HepG2 (cell line): ENCODE measurements at regions not wholly inside any gene's neighbourhood (a gene's known extent, or its start where the extent isn't known, plus 50 kb on each side); places are given as distances from the start of the nearest gene placed in this dataset.

Experiments used
- ATAC-seq: fragments of 200-7000 bp; cut with Tn5 transposase; 3 replicates; pipeline ENCODE4 v1.9.1; 2020; ENCODE audit warnings: mild to moderate bottlenecking, moderate library complexity
- BruUV-seq: library from RNA; stranded (reverse); fragments of 400-500 nt; replicated peaks from 2 replicates; lab custom pipeline; 2021; lab: Mats Ljungman, UMichigan
- CTCF ChIA-PET: fragments of 300-600 bp; formaldehyde crosslinking; extraction: SDS; loops from one replicate; lab custom pipeline; 2021; ENCODE audit warnings: low total read pairs, inconsistent platforms, low intra/inter-chr PET ratio; lab: Yijun Ruan, JAX
- POLR2A ChIA-PET: fragments of 350-600 bp; sonication (Branson Sonifier 250); formaldehyde crosslinking; loops from one replicate; lab custom pipeline; 2020; ENCODE audit warnings: antibody characterized with exemption, inconsistent platforms; lab: Yijun Ruan, JAX
- DNase-seq: peaks from one replicate; pipeline ENCODE4 v3.0.0-alpha.2; 2015; ENCODE audit warnings: low spot score
- FAIRE-seq: peaks from 3 replicates; lab custom pipeline; 2011; peaks lifted over from hg19 to GRCh38; lab: Jason Lieb, UNC
- H2AFZ ChIP-seq: one replicate; pipeline ENCODE4 v1.6.1; 2011; ENCODE audit warnings: low read length, inconsistent platforms
- H3K27ac ChIP-seq: fragments of 300-600 bp; 3 replicates; pipeline ENCODE4 v1.8.0; 2011; ENCODE audit warnings: mixed run types, mild to moderate bottlenecking, mixed read lengths, low read length, inconsistent platforms; ENCODE audit not compliant: insufficient read depth; ENCODE audit errors: extremely low read length
- H3K27me3 ChIP-seq, 2 experiments: fragments of 200-600 bp in 1 of 2; 2 replicates in 1 of 2; 3 replicates in 1 of 2; pipeline versions ENCODE4 v1.6.0 to v1.8.0; 2011; ENCODE audit warnings: low read length in 2 of 2, mild to moderate bottlenecking in 2 of 2, moderate library complexity in 2 of 2, inconsistent platforms in 1 of 2; ENCODE audit not compliant: insufficient read depth in 2 of 2, control insufficient read depth in 1 of 2
- H3K36me3 ChIP-seq, 2 experiments: fragments of 200-600 bp in 1 of 2; replicated peaks in 1 of 2; 2 replicates in 1 of 2; 3 replicates in 1 of 2; pipeline versions ENCODE4 v1.5.1 to v1.8.0; 2011; ENCODE audit warnings: low read length in 2 of 2, inconsistent platforms in 1 of 2; ENCODE audit not compliant: insufficient read depth in 2 of 2, control insufficient read depth in 1 of 2
- H3K4me1 ChIP-seq: 2 replicates; pipeline ENCODE4 v1.5.1; 2012; ENCODE audit warnings: low read length, inconsistent platforms; ENCODE audit not compliant: insufficient read depth
- H3K4me2 ChIP-seq: 2 replicates; pipeline ENCODE4 v1.6.0; 2011; ENCODE audit warnings: low read depth, low read length, inconsistent platforms
- H3K4me3 ChIP-seq, 3 experiments: fragments of 200-600 bp in 1 of 3; sonication (generic), shearing (Covaris generic) in 1 of 3; replicated peaks in 1 of 3; 2 replicates each; pipeline ENCODE4 v1.5.1; 2011 to 2016; ENCODE audit warnings: low read length in 3 of 3, inconsistent platforms in 2 of 3, low read depth in 2 of 3, mild to moderate bottlenecking in 2 of 3, control low read depth in 1 of 3, mixed read lengths in 1 of 3; ENCODE audit not compliant: insufficient read depth in 1 of 3
- H3K79me2 ChIP-seq: one replicate; pipeline ENCODE4 v1.6.1; 2011; ENCODE audit warnings: low read length, inconsistent platforms; ENCODE audit not compliant: insufficient read depth
- H3K9ac ChIP-seq: 2 replicates; pipeline ENCODE4 v1.6.0; 2011; ENCODE audit warnings: mild to moderate bottlenecking, low read depth, low read length, inconsistent platforms; ENCODE audit not compliant: insufficient read depth
- H3K9me3 ChIP-seq: 2 replicates; pipeline ENCODE4 v1.5.1; 2012; ENCODE audit warnings: mild to moderate bottlenecking, low read length
- H4K20me1 ChIP-seq: 2 replicates; pipeline ENCODE4 v1.6.0; 2011; ENCODE audit warnings: inconsistent platforms, mild to moderate bottlenecking, low read length, moderate library complexity; ENCODE audit not compliant: insufficient read depth
- HDAC1 ChIP-seq: sonication (generic); formaldehyde crosslinking; IDR thresholded peaks from 2 replicates; pipeline ENCODE4 v1.5.1; 2020; ENCODE audit warnings: mild to moderate bottlenecking, missing genetic modification reagents
- PAWR ChIP-seq: sonication (generic); formaldehyde crosslinking; IDR thresholded peaks from 2 replicates; pipeline ENCODE4 v1.4.0; 2020; ENCODE audit warnings: missing genetic modification reagents, mild to moderate bottlenecking, borderline replicate concordance
- RBAK ChIP-seq: sonication (generic); formaldehyde crosslinking; IDR thresholded peaks from 2 replicates; pipeline ENCODE4 v1.5.1; 2020; ENCODE audit warnings: mild to moderate bottlenecking, missing genetic modification reagents
- RFX1 ChIP-seq: fragments of 450-650 bp; IDR thresholded peaks from 2 replicates; pipeline ENCODE4 v1.6.1; 2017
- TIGD3 ChIP-seq: sonication (generic); formaldehyde crosslinking; IDR thresholded peaks from 2 replicates; pipeline ENCODE4 v1.5.1; 2020; ENCODE audit warnings: mild to moderate bottlenecking, missing genetic modification reagents, borderline replicate concordance
- ZNF326 ChIP-seq: sonication (generic); formaldehyde crosslinking; IDR thresholded peaks from 2 replicates; pipeline ENCODE4 v1.4.0; 2020; ENCODE audit warnings: missing genetic modification reagents, borderline replicate concordance
- ZNF549 ChIP-seq: sonication (generic); formaldehyde crosslinking; IDR thresholded peaks from 2 replicates; pipeline ENCODE4 v1.5.0; 2020; ENCODE audit warnings: missing genetic modification reagents
- ZNF883 ChIP-seq: sonication (generic); formaldehyde crosslinking; IDR thresholded peaks from 2 replicates; pipeline ENCODE4 v1.5.1; 2020; ENCODE audit warnings: mild to moderate bottlenecking, missing genetic modification reagents; ENCODE audit errors: not compliant biosample characterization
- WGBS: methylation state at CpG from one replicate; pipeline ENCODE4 v1.1.6; 2017; ENCODE audit warnings: low lambda C conversion rate; 5-methylcytosine and 5-hydroxymethylcytosine counted together
- in situ Hi-C: cut with HindIII; loops from 2 replicates; pipeline ENCODE4 v1.10.0; 2017; ENCODE audit warnings: low pct_unique_long_range_greater_than_20kb; ENCODE audit not compliant: extremely low pct_ligation_motif_present
- intact Hi-C: fragments of 100-400 bp; cut with micrococcal nuclease; formaldehyde crosslinking; loops from one replicate; pipeline ENCODE4 v1.10.0; 2022; ENCODE audit not compliant: unreplicated experiment
- TF ChIP-seq, protein P1 (sequence below): sonication (generic); IDR thresholded peaks from 2 replicates; pipeline ENCODE4 v1.6.1; 2016; ENCODE audit warnings: low read depth, borderline replicate concordance

DNA sequence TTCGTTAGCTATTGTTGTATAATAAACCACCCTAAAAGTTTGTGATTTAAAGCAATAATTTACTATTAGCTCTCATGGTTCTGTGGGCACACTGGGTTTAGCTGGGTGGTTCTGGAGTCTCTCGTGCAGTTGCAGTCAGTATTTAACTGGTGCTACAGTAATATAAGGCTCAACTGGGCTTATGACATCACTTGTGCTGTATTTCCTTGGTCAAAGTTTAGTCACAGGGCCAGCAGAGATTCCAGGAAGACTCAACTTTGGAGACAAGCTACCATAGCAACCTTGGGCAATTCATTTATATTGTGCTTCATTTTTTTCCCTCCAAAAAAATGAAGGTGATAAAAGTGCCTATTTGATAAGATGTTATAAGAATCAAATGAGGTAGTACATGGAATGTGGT, 204.2 kb upstream of the GUCY1A2 start:
- CTCF ChIA-PET = no interaction called here

More for the DNA sequence above, 204.2 kb upstream of the GUCY1A2 start:
- no peak overlapping the region for H2AFZ ChIP-seq
- no peak for FAIRE-seq
- no peak overlapping the region for H3K4me2 ChIP-seq
- in situ Hi-C loops = no loop called here
- H4K20me1 ChIP-seq = no peaks in the 10 kb centered on the region
- POLR2A ChIA-PET = no interaction called here
- no peak overlapping the region for H3K9ac ChIP-seq
- TF ChIP-seq PAWR (CRISPR knock-in tag) (no peak), ZNF883 (CRISPR knock-in tag) (no peak), RBAK (CRISPR knock-in tag) (no peak), ZNF326 (CRISPR knock-in tag) (no peak), ZNF549 (no peak), HDAC1 (CRISPR knock-in tag) (no peak), RFX1 (no peak), TIGD3 (no peak)
- TF ChIP-seq, protein P1, sequence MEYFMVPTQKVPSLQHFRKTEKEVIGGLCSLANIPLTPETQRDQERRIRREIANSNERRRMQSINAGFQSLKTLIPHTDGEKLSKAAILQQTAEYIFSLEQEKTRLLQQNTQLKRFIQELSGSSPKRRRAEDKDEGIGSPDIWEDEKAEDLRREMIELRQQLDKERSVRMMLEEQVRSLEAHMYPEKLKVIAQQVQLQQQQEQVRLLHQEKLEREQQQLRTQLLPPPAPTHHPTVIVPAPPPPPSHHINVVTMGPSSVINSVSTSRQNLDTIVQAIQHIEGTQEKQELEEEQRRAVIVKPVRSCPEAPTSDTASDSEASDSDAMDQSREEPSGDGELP = no peak
- TF ChIP-seq, all 625 proteins: peak for 0
- Histone ChIP-seq H3K36me3 (no peaks in the 10 kb centered on the region), H3K79me2 (no peaks in the 10 kb centered on the region), H3K27ac (no peak overlapping the region), H3K27me3 (no peaks in the 10 kb centered on the region), H3K4me1 (no peaks in the 10 kb centered on the region), H3K4me3 (no peak overlapping the region), H3K9me3 (no peaks in the 10 kb centered on the region)
- 28% methylated on average over 2 of the region's 2 CpGs for WGBS
- intact Hi-C loops = no loop called here
- no peak for ATAC-seq
- DNase-seq = no peak
- BruUV-seq = no TSS peak
